HG02610 (cell line): ENCODE measurements at regions not wholly inside any gene's neighbourhood (a gene's known extent, or its start where the extent isn't known, plus 50 kb on each side); places are given as distances from the start of the nearest gene placed in this dataset.
"Not testable (repeated sequence)": the region's sequence is repeated elsewhere in the genome, so short reads cannot be mapped to it uniquely, and the experiment has no call there.

ENCODE experiments used
- ATAC-seq: cut with Tn5 transposase; IDR thresholded peaks from one replicate; pipeline ENCODE4 v1.9.1; 2021; ENCODE audit warnings: mild to moderate bottlenecking, moderate library complexity; ENCODE audit not compliant: unreplicated experiment

DNA sequence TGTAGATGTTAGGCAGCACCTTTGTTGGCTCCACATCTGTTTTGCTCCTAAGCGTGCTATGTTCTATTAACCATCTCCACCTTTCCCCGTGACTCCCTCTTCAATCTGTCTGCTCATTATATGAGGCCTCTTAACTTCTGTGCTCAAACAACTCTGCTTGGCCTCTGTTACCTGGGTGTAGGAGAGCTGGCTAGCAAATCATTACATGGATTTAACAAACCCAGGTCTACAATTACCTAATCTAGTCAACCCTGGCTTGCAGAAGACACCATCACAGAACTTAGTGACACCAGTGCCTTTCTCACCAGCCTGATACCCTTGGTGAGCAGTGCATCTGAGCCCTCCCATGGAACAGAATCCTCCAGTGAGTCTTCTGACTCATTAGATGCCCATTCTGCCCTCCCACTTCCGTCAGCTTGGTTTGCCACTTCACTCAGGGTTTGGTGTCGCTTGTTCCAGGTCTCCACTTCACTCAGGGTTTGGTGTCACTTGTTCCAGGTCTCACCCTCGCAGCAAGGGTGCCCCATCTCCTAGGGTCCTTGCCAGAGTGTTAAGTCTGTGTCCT, 92.0 kb upstream of the KIF26B start:
- ATAC-seq = no peak

DNA sequence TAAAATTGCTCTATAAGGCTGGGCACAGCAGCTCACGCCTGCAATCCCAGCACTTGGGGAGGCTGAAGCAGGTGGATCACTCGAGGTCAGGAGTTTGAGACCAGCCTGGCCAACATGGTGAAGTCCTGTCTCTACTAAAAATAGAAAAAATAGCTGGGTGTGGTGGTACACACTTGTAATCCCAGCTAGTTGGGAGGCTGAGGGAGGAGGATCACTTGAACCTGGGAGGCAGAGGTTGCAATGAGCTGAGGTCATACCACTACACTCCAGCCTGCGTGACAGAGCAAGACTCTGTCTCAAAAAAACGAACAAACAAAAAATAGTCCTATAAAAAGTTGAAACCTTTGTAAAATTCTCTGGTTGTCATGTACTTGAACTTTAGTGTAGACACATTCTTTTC, 93.0 kb upstream of the KIF26B start:
- ATAC-seq = not testable (repeated sequence)

DNA sequence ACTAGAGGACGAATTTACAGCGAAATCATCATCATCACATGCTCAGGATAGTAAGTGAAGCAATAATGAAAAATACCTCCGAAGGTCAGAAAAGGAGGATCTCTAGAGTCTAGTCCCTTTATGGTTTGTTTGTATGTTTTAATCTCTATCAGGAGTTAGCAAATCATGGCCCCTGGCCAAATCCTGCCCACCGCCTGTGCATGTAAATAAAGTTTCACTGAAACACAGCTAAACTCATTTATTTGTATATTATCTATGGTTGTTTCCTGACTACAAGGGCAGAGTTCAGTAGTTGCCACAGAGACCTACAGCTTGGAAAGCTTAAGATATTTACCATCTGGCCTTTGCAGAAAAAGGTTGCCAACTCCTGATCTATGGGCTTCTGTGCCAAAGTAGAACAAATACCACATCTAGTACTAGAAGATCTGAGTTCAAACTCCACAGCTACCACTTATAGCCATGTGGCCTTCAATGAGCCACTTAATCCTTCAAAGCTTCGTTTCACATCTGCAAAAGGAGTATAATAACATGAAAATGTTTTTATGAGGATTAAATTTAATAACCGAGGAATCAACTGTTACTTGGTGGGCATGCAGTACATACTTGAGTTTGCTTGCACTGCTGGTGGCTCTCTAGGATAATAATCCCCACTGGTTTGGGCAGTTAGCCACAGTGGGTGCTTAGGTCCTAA, 94.0 kb upstream of the KIF26B start:
- no peak for ATAC-seq

DNA sequence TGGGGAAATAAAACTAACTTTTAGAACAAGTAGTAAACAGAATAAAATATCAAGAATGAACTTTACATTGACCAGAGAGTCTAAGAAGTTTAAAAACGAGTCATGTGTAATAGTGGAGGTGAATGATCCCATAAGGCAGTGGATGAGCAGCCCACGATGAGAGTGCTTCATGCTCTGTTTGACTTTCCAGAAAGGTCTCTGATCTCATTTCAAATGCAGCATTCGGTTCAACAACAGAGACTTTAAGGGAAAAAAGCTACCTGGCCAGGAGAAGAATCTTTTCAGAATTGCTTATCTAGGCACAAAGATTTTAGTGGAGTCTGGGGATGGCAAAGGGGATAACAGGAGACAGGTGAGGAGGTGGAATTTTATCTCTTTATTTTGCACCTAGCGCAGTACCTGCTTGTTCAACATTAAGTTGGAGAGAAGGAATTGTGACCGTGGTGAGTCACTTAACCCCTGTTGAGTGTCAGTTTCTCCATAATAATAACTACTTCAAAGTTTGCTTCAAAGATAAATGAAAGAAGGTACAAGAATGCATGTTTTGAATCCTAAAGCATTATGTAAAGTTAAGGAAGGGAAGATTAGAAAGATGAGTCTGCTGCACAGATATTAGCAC, 94.9 kb upstream of the KIF26B start:
- ATAC-seq = no peak

DNA sequence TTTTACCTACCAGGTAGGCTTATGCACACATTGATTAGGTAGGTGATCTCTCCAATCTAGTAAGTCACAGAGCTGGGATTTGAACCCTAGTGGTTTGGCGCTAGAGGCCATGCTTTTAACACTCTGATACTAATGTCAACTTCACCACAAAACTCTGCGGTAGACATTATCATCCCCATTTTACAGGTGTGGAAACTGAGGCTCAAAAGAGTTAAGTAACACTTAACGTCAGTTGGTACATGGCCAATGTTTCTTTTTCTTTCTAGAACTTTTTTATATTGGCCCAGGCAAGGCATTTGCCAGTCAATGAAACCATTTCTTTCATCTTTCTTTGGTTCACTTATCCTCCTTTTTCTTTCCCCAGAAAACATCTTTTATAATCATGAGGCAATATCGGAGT, 95.9 kb upstream of the KIF26B start:
- no peak for ATAC-seq

GRCh38 chr1:245058436-245058835, 96.3 kb upstream of the KIF26B start:
- ATAC-seq = no peak

GRCh38 chr1:245056913-245057312, 97.9 kb upstream of the KIF26B start:
- no peak for ATAC-seq

GRCh38 chr1:245056296-245056695, 98.5 kb upstream of the KIF26B start:
- not testable (repeated sequence) for ATAC-seq

DNA sequence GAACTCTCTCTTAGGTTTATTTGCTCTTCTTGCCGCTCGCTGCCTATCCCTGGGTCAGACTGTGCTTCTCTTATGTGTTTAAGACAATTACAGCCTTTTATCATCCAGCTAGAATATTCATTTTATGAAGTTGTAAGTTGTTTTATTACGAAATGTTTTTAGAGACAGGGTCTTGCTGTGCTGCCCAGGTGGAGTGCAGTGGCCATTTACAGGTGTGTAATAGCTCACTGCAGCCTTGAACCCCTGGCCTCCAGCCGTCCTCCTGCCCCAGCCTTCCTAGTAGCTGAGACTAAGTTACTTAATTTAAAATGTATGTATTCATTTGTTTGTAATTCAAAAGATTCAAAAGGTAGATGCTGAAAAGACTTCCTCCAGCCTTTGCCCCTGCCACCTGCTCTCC, 99.0 kb upstream of the KIF26B start:
- no peak for ATAC-seq

DNA sequence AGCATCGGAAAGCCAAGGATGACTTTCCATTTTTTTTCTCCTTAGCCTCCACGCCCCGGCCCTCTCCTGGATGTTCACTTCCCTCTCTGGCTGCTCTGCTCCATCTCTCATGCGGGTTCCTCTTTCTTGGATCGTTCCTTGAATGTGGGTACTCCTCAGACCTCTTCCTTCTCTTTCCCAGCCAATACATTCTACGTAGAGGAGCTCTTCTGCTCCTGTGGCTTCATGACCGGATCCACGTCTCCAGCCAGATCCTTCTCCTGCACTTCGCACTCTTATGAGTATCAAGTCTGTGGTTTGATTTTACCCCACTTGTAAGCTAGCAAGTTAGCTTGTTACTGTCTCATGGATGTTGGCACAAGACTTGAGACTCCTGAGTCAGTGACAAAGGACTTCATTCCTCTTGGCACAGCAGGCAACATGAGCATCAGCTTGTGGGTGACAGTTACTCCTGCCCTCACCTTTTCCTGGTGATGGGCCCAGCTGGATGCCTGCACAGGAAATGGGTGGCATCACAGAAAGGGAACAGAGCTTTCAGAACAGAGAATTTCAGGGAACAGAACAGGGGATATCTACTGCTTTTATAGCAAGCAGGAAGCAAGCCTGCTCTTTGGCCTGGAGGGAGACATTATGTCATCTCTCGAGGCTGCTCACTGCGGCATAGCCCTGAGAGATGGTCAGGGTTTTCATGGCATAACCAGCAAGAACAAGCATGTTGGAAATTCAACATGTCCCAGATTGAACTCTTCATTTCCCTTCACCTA, 100.1 kb upstream of the KIF26B start:
- no peak for ATAC-seq

GRCh38 chr1:245054105-245054504, 100.7 kb upstream of the KIF26B start:
- ATAC-seq = no peak

GRCh38 chr1:245052258-245052657, 102.5 kb upstream of the KIF26B start:
- no peak for ATAC-seq

DNA sequence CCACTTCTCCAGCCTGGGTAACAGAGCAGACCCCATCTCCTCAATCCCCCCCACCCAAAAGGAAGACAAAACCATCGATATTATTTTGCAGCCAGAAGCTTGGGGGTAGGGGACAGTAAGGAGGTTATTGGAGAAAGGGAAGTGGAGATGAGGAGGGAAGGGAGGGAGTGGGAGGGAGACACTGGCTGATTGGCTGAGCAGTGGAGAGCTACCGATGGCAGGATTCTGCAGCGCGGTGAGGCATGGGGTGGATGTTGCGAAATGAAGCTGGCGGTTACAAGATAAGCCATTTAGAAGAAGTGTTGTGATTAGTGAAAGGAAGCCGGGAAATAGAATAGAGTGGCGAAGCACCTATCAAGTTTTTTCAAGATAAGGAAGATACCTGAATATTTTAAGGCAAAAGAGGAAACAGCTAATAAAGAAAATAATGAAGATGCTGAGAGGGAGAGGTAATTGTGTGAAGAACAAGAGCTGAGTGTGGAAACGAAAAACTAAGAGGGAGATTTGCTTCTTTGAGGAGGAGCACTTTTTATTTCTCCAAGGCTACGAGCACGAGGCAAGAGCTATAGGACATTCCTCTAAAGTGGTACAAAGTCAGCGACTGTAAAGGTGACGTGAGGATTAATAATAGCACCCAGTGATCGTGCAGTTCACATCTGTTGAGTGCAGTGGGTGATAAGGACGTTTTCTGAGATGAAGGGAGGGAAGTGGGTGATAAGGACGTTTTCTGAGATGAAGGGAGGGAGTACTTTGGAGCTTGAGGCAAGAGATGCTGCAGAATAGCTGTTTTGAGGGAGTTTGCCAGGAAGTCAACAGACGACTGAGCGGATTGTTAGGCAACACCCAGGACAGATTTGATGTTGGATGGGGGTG, 103.2 kb upstream of the KIF26B start:
- ATAC-seq = peak; percentile 40

DNA sequence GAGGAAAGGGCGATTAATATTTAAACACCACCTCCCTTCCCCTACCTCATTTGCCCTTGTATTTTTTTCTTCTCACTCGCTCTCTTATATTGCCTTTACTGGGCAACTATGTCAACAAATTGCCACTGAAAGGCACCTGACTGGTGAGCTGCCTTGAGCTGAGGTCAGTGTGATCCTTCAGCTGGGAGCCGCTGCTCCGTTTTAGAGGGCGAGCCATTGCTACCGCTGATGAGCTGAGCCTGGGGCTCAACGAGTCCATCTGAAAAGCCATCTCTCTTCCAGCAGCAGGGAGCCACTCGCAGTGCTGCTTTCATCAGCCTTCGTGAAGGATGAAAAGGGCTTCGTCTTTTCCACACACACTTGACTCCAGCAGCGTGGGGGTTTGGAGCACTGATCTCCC, 108.0 kb upstream of the KIF26B start:
- ATAC-seq = no peak

GRCh38 chr1:245046315-245046714, 108.5 kb upstream of the KIF26B start:
- ATAC-seq = no peak

DNA sequence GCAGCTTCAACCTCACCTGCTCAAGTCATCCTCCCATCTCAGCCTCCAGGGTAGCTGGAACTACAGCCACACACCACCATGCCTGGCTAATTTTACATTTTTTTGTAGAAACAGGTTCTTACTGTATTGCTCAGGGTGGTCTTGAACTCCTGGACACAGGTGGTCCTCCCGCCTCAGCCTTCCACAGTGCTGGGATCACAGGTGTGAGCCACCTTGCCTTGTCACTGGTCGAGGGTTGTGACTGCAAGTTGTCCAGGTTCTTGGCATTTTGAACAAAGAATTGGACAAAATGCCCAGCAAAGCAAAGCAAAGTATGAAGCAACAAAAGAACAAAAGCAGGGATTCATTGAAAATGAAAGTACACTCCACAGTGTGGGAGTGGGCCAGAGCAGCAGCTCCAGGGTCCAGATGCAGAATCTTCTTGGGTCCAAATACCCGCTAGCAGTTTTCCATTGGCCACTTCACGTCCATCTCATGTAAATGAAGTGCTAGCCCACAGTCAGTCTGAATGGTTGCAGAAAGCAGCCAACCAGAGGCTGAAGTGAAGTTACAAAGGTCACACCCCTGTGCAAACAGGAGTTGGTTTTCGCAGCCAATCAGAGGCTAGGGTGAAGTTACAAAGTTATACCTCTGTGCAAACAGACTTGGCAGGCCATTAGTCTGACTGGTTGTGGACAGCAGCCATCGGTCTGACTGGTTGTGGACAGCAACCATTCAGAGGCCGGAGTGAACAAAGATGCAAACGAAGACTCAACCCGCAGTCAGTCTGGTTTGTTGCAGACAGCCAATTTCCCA, 109.5 kb upstream of the KIF26B start:
- ATAC-seq = no peak

GRCh38 chr1:245043611-245043940, 111.2 kb upstream of the KIF26B start:
- ATAC-seq = no peak

DNA sequence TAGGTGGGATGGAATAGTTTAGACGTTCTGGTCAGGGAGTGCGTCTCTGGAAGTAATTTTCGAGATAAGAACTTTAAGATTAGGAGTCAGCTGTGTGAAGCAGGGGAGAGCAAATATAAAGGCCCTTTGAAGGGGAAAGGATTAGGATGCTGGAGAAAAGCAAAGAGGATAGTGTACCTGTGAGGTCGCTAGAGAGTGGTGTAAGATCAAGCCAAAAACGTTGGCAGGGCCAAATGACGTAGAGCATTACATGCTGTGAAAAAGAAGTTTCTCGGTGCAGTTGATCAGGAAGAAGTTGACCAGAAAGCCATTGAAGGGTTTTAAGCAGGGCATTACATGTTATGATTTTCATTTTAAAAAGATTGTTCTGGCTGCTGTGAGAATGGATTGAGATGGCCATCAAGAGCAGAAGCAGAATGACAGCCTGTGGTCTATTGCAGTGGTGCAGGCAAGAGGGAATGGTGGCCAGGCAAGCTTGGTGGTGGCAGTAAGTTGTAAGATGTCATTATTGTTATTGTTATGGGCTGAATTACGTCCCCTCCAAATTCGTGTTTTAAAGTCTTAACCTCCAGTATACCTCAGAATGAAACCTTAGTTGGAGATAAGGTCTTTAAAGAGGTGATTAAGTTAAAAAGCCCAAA, 113.6 kb upstream of the KIF26B start:
- ATAC-seq = no peak

DNA sequence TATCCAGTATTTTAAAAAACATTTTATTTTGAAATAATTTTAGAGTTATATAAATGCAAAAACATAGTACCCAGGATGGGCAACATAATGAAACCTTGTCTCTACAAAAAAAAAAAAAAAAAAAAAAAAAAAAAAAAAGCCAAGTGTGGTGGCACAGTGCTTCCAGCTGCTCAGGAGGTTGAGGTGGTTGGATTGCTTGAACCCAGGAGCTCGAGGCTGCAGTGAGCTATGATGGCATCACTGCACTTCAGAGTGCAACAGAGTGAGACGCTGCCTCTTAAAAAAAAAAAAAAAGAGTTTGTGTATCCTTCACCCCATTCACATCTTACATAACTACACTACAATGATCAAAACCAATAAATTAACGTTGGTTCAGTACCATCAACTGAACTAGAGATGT, 115.6 kb upstream of the KIF26B start:
- no peak for ATAC-seq

- no peak for ATAC-seq
Observed at GRCh38 chr1:245036102-245036501, 118.7 kb upstream of the KIF26B start.
